DND-41 (cell line): ENCODE measurements at regions not wholly inside any gene's neighbourhood (a gene's known extent, or its start where the extent isn't known, plus 50 kb on each side); places are given as distances from the start of the nearest gene placed in this dataset.
"Not testable (repeated sequence)": the region's sequence is repeated elsewhere in the genome, so short reads cannot be mapped to it uniquely, and the experiment has no call there.

Experiments used
- CTCF ChIP-seq: IDR thresholded peaks from 2 replicates; pipeline ENCODE4 v1.5.1; 2012; ENCODE audit warnings: borderline replicate concordance, low read length, moderate library complexity, mild to moderate bottlenecking; ENCODE audit not compliant: poor library complexity, severe bottlenecking; ENCODE audit errors: extremely low read depth
- EZH2 ChIP-seq: IDR thresholded peaks from 3 replicates; pipeline ENCODE4 v1.6.1; 2012; ENCODE audit warnings: borderline replicate concordance, low read depth, mild to moderate bottlenecking, moderate library complexity, low read length, inconsistent platforms; ENCODE audit not compliant: severe bottlenecking

- not testable (repeated sequence) for TF ChIP-seq CTCF, EZH2
Measured at GRCh38 chr16:29124162-29124561, 139.3 kb downstream of the LAT start.
